HepG2 (cell line): ENCODE measurements at regions not wholly inside any gene's neighbourhood (a gene's known extent, or its start where the extent isn't known, plus 50 kb on each side); places are given as distances from the start of the nearest gene placed in this dataset.

ENCODE experiments used
- ARNTL ChIP-seq: sonication (generic); formaldehyde crosslinking; IDR thresholded peaks from 2 replicates; pipeline ENCODE4 v1.4.0; 2020; ENCODE audit warnings: mild to moderate bottlenecking, missing genetic modification reagents
- CCDC6 ChIP-seq: sonication (generic); formaldehyde crosslinking; IDR thresholded peaks from 2 replicates; pipeline ENCODE4 v1.8.1; 2022; ENCODE audit warnings: mild to moderate bottlenecking, missing genetic modification reagents, moderate library complexity
- MLLT10 ChIP-seq: sonication (generic); formaldehyde crosslinking; IDR thresholded peaks from 2 replicates; pipeline ENCODE4 v1.4.0; 2020; ENCODE audit warnings: missing genetic modification reagents
- NFAT5 ChIP-seq: sonication (generic); formaldehyde crosslinking; IDR thresholded peaks from 2 replicates; pipeline ENCODE4 v1.4.0; 2020; ENCODE audit warnings: missing genetic modification reagents
- NFIC ChIP-seq: IDR thresholded peaks from 2 replicates; pipeline ENCODE4 v1.6.1; 2012; ENCODE audit warnings: mild to moderate bottlenecking, low read length, inconsistent platforms
- TEF ChIP-seq: sonication (generic); formaldehyde crosslinking; IDR thresholded peaks from 2 replicates; pipeline ENCODE4 v1.5.0; 2020; ENCODE audit warnings: missing genetic modification reagents
- TIGD3 ChIP-seq: sonication (generic); formaldehyde crosslinking; IDR thresholded peaks from 2 replicates; pipeline ENCODE4 v1.5.1; 2020; ENCODE audit warnings: mild to moderate bottlenecking, missing genetic modification reagents, borderline replicate concordance

- no peak for TF ChIP-seq NFAT5 (CRISPR knock-in tag)
- no peak for TF ChIP-seq CCDC6
- no peak for TF ChIP-seq TIGD3 (CRISPR knock-in tag)
- TF ChIP-seq MLLT10 (CRISPR knock-in tag), result no peak
- TF ChIP-seq NFIC, result no peak
- TF ChIP-seq ARNTL (CRISPR knock-in tag), result no peak
- TF ChIP-seq TEF (CRISPR knock-in tag), result no peak
Observed at GRCh38 chr5:130874861-130875417, 290.1 kb downstream of the HINT1 start (continued).
